ENCODE measurements at regions not wholly inside any gene's neighbourhood (a gene's known extent, or its start where the extent isn't known, plus 50 kb on each side); places are given as distances from the start of the nearest gene placed in this dataset.

- H3K4me3 ChIP-seq: no peak overlapping the region
- TF ChIP-seq POLR2A (IDR thresholded peaks at IDR 0.05): no peak
- TF ChIP-seq CTCF (IDR thresholded peaks at IDR 0.05): no peak
- WGBS, 2 donors: 70 to 74% methylated on average over 3 of the region's 3 CpGs
- H3K9me3 ChIP-seq: no peaks in the 10 kb centered on the region
- no peak overlapping the region for H3K27ac ChIP-seq
- DNase-seq: no peak
- H3K4me1 ChIP-seq: peaks cover 21% of the 10 kb centered on the region
- intact Hi-C loops (cut with DNase I; ENCODE audit: low total_unique reads): no loop called here
- no peaks in the 10 kb centered on the region for H3K36me3 ChIP-seq (ENCODE audit: low read depth, missing control alignments)
- H3K27me3 ChIP-seq: no peaks in the 10 kb centered on the region
These were observed 98.0 kb downstream of the ENC1 start for GRCh38 chr5:74542482-74542881.

- H3K36me3 ChIP-seq (ENCODE audit: low read depth, missing control alignments): no peaks in the 10 kb centered on the region
- no peaks in the 10 kb centered on the region for H3K9me3 ChIP-seq
- peaks cover 22% of the 10 kb centered on the region for H3K4me1 ChIP-seq
- no peak for DNase-seq
- TF ChIP-seq POLR2A (IDR thresholded peaks at IDR 0.05) (no peak), CTCF (IDR thresholded peaks at IDR 0.05) (no peak)
- H3K4me3 ChIP-seq: no peak overlapping the region
- 52 to 94% methylated on average over 1 of the region's 1 CpG for WGBS, 2 donors
- no peaks in the 10 kb centered on the region for H3K27me3 ChIP-seq
- H3K27ac ChIP-seq: no peak overlapping the region
- intact Hi-C loops (cut with DNase I; ENCODE audit: low total_unique reads): no loop called here
These were observed 99.1 kb downstream of the ENC1 start for GRCh38 chr5:74541381-74541781.

GRCh38 chr5:74540622-74541021 lies 99.9 kb downstream of the ENC1 start:
- H3K4me1 ChIP-seq: peaks cover 22% of the 10 kb centered on the region
- no peaks in the 10 kb centered on the region for H3K9me3 ChIP-seq
- no peak for DNase-seq
- no peaks in the 10 kb centered on the region for H3K36me3 ChIP-seq (ENCODE audit: low read depth, missing control alignments)
- no peak overlapping the region for H3K4me3 ChIP-seq
- TF ChIP-seq CTCF (IDR thresholded peaks at IDR 0.05): no peak
- no peak for TF ChIP-seq POLR2A (IDR thresholded peaks at IDR 0.05)
- 67 to 72% methylated on average over 1 of the region's 1 CpG for WGBS, 2 donors
- intact Hi-C loops (cut with DNase I; ENCODE audit: low total_unique reads): no loop called here
- H3K27ac ChIP-seq: no peak overlapping the region
- no peaks in the 10 kb centered on the region for H3K27me3 ChIP-seq

- Histone ChIP-seq H3K4me1 (peaks cover 22% of the 10 kb centered on the region), H3K4me3 (no peak overlapping the region), H3K9me3 (no peaks in the 10 kb centered on the region), H3K27me3 (no peaks in the 10 kb centered on the region), H3K36me3 (ENCODE audit: low read depth, missing control alignments) (no peaks in the 10 kb centered on the region), H3K27ac (no peak overlapping the region)
- intact Hi-C loops (cut with DNase I; ENCODE audit: low total_unique reads): no loop called here
- DNase-seq: no peak
- WGBS, 2 donors: 44 to 53% methylated on average over 7 of the region's 7 CpGs
- TF ChIP-seq CTCF (IDR thresholded peaks at IDR 0.05): no peak
- no peak for TF ChIP-seq POLR2A (IDR thresholded peaks at IDR 0.05)
These were observed 100.5 kb downstream of the ENC1 start for GRCh38 chr5:74539986-74540385.

- WGBS, 2 donors: 36 to 52% methylated on average over 3 of the region's 3 CpGs
- no peaks in the 10 kb centered on the region for H3K36me3 ChIP-seq (ENCODE audit: low read depth, missing control alignments)
- H3K4me3 ChIP-seq: no peak overlapping the region
- H3K9me3 ChIP-seq: no peaks in the 10 kb centered on the region
- no peaks in the 10 kb centered on the region for H3K27me3 ChIP-seq
- no peak overlapping the region for H3K27ac ChIP-seq
- peak; percentile 72 for DNase-seq
- peaks cover 22% of the 10 kb centered on the region for H3K4me1 ChIP-seq
- intact Hi-C loops (cut with DNase I; ENCODE audit: low total_unique reads): no loop called here
- TF ChIP-seq CTCF (IDR thresholded peaks at IDR 0.05) (no peak), POLR2A (IDR thresholded peaks at IDR 0.05) (no peak)
These were observed 102.3 kb downstream of the ENC1 start for GRCh38 chr5:74538206-74538661.

Data from testis (tissue), 2 donors.